BLaER1 (cell line): ENCODE measurements at regions not wholly inside any gene's neighbourhood (a gene's known extent, or its start where the extent isn't known, plus 50 kb on each side); places are given as distances from the start of the nearest gene placed in this dataset.

ENCODE experiments used
- H3K27ac ChIP-seq: shearing (Covaris generic); formaldehyde crosslinking; 2 replicates; pipeline ENCODE4 v1.8.1; 2022
- H3K27me3 ChIP-seq: shearing (Covaris generic); formaldehyde crosslinking; 2 replicates; pipeline ENCODE4 v1.8.1; 2022
- H3K36me3 ChIP-seq: shearing (Covaris generic); formaldehyde crosslinking; 2 replicates; pipeline ENCODE4 v1.8.1; 2022
- H3K4me1 ChIP-seq: shearing (Covaris generic); formaldehyde crosslinking; 2 replicates; pipeline ENCODE4 v1.8.1; 2022
- H3K4me2 ChIP-seq: shearing (Covaris generic); formaldehyde crosslinking; 2 replicates; pipeline ENCODE4 v1.8.1; 2022
- H3K4me3 ChIP-seq: shearing (Covaris generic); formaldehyde crosslinking; 2 replicates; pipeline ENCODE4 v1.8.1; 2022
- H3K9ac ChIP-seq: shearing (Covaris generic); formaldehyde crosslinking; 2 replicates; pipeline ENCODE4 v1.8.1; 2022
- H3K9me3 ChIP-seq: shearing (Covaris generic); formaldehyde crosslinking; 2 replicates; pipeline ENCODE4 v1.8.1; 2022
- H4K20me1 ChIP-seq: shearing (Covaris generic); formaldehyde crosslinking; 2 replicates; pipeline ENCODE4 v1.8.1; 2022
- Cebpa-rat ChIP-seq: shearing (Covaris generic); IDR thresholded peaks from 2 replicates; pipeline ENCODE4 v1.8.1; 2022

- Histone ChIP-seq H3K9ac (no peak overlapping the region), H3K9me3 (peaks cover 6% of the 10 kb centered on the region; the same call in 1 of the 2 replicates), H3K4me3 (no peak overlapping the region), H3K27me3 (no peaks in the 10 kb centered on the region), H4K20me1 (no peaks in the 10 kb centered on the region), H3K4me2 (no peak overlapping the region), H3K4me1 (no peaks in the 10 kb centered on the region), H3K36me3 (no peaks in the 10 kb centered on the region), H3K27ac (no peak overlapping the region)
- no peak for TF ChIP-seq Cebpa-rat
Measured at GRCh38 chr4:171759274-171759673, 53.9 kb upstream of the GALNTL6 start.

DNA sequence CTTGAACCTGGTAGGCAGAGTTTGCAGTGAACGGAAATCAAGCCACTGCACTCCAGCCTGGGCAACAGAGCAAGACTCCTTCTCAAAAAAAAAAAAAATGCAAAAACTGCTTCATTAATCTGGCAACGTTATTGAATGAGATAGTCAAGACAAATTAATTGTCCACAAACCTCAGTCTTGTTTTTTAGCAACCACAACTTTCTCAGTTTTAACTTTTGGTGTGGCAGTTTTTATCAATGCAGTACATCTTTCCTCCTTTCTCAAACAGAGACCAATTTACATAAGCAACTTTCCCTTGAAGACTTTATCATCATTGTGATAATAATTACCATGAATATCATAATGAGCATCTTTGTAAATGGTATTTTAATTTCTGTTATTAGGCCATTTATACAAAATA, 61.7 kb upstream of the GALNTL6 start:
- no peaks in the 10 kb centered on the region for H3K36me3 ChIP-seq
- H3K4me3 ChIP-seq = no peak overlapping the region
- no peak overlapping the region for H3K27ac ChIP-seq
- no peaks in the 10 kb centered on the region for H3K4me1 ChIP-seq
- no peaks in the 10 kb centered on the region for H4K20me1 ChIP-seq
- H3K27me3 ChIP-seq = no peaks in the 10 kb centered on the region
- H3K4me2 ChIP-seq = no peak overlapping the region
- H3K9me3 ChIP-seq = no peaks in the 10 kb centered on the region
- TF ChIP-seq Cebpa-rat = no peak
- H3K9ac ChIP-seq = no peak overlapping the region

DNA sequence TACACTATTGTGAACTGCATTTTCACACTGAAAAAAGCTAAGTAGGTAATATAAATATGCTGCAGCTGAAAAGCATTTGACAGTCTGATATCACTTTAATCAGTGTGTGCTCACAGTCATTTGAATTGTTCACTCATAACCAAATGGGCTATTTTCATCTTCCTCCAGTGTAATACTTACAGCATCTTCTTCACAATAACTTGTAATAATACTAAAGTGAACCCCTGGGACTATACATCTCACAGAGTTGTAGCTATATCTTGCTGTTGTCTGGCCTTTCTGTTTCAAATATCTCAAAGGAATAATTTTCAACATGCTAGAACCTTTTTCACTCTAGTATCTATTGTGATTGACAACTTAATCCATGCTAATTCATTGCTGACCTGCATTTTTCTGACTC, 66.8 kb upstream of the GALNTL6 start:
- Histone ChIP-seq H3K4me3 (no peak overlapping the region), H3K27ac (no peak overlapping the region), H3K36me3 (no peaks in the 10 kb centered on the region), H3K9ac (no peak overlapping the region), H3K27me3 (no peaks in the 10 kb centered on the region), H3K9me3 (no peaks in the 10 kb centered on the region), H3K4me2 (no peak overlapping the region), H4K20me1 (no peaks in the 10 kb centered on the region), H3K4me1 (no peaks in the 10 kb centered on the region)
- TF ChIP-seq Cebpa-rat = no peak

DNA sequence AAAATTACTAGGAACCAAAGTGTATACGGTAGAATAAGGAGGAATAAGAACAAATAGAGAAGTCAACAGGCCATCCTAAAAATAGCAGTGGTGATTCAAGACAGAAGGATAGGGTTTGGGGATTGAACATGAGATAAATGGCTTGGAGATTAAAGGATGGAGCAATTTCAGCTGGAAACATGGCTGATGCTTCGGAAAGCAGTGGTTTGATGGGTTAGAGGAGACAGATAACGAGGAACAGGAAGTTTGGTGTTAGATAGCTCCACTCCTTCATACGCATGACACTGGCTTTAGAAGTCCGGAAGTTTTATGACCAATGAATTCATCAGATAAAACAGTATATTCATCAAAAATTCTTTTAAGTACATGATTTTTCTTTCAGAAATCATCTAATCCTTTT, 70.8 kb upstream of the GALNTL6 start:
- H3K36me3 ChIP-seq = no peaks in the 10 kb centered on the region
- H3K4me2 ChIP-seq = no peak overlapping the region
- H3K4me1 ChIP-seq = no peaks in the 10 kb centered on the region
- no peak overlapping the region for H3K27ac ChIP-seq
- H3K27me3 ChIP-seq = no peaks in the 10 kb centered on the region
- TF ChIP-seq Cebpa-rat = no peak
- no peak overlapping the region for H3K9ac ChIP-seq
- no peak overlapping the region for H3K4me3 ChIP-seq
- H3K9me3 ChIP-seq = no peaks in the 10 kb centered on the region
- H4K20me1 ChIP-seq = no peaks in the 10 kb centered on the region

GRCh38 chr4:171727185-171727584, 86.0 kb upstream of the GALNTL6 start:
- no peaks in the 10 kb centered on the region for H3K36me3 ChIP-seq

GRCh38 chr4:171721937-171722336, 91.3 kb upstream of the GALNTL6 start:
- Histone ChIP-seq H3K27ac (no peak overlapping the region), H4K20me1 (no peaks in the 10 kb centered on the region), H3K27me3 (no peaks in the 10 kb centered on the region), H3K4me2 (no peak overlapping the region), H3K9me3 (peaks cover 20% of the 10 kb centered on the region), H3K9ac (no peak overlapping the region), H3K36me3 (no peaks in the 10 kb centered on the region), H3K4me1 (no peaks in the 10 kb centered on the region), H3K4me3 (no peak overlapping the region)
- no peak for TF ChIP-seq Cebpa-rat

More at GRCh38 chr4:171727185-171727584, 86.0 kb upstream of the GALNTL6 start:
- Histone ChIP-seq H3K4me2 (no peak overlapping the region), H3K4me1 (no peaks in the 10 kb centered on the region), H3K27me3 (no peaks in the 10 kb centered on the region), H3K9ac (no peak overlapping the region), H3K9me3 (peaks cover 29% of the 10 kb centered on the region), H3K27ac (no peak overlapping the region), H3K4me3 (no peak overlapping the region), H4K20me1 (no peaks in the 10 kb centered on the region)
- TF ChIP-seq Cebpa-rat = no peak

DNA sequence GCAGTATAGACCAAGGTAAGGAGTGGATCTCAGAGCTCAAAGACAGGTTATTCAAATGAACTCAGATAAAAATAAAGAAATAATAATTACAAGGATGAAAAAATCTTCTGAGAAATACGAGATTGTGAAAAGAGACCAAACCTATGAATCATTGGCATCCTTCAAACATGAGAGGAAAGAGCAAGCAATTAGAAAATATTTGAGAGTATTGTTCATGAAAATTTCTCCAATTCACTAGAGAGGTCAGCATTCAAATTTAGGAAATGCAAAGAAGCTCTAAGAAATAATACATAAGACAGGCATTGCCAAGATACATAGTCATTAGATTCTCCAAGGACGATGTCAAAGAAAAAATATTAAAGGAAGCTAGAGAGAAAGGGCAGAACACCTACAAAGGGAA, 93.5 kb upstream of the GALNTL6 start:
- Histone ChIP-seq H3K27me3 (no peaks in the 10 kb centered on the region), H3K27ac (no peak overlapping the region), H3K4me1 (no peaks in the 10 kb centered on the region), H3K4me3 (no peak overlapping the region), H3K9ac (no peak overlapping the region), H3K36me3 (0 out of 2 replicates have a peak, but pooled peaks cover 5% of the 10 kb centered on the region), H3K4me2 (no peak overlapping the region), H4K20me1 (no peaks in the 10 kb centered on the region), H3K9me3 (peaks cover 33% of the 10 kb centered on the region)
- TF ChIP-seq Cebpa-rat = no peak

GRCh38 chr4:171718665-171719064, 94.5 kb upstream of the GALNTL6 start:
- H3K9me3 ChIP-seq = peaks cover 35% of the 10 kb centered on the region
- H3K4me3 ChIP-seq = no peak overlapping the region
- no peak overlapping the region for H3K9ac ChIP-seq
- 0 out of 2 replicates have a peak, but pooled peaks cover 5% of the 10 kb centered on the region for H3K36me3 ChIP-seq
- TF ChIP-seq Cebpa-rat = no peak
- no peak overlapping the region for H3K4me2 ChIP-seq
- H3K27me3 ChIP-seq = no peaks in the 10 kb centered on the region
- H3K27ac ChIP-seq = no peak overlapping the region
- no peaks in the 10 kb centered on the region for H4K20me1 ChIP-seq
- H3K4me1 ChIP-seq = no peaks in the 10 kb centered on the region

DNA sequence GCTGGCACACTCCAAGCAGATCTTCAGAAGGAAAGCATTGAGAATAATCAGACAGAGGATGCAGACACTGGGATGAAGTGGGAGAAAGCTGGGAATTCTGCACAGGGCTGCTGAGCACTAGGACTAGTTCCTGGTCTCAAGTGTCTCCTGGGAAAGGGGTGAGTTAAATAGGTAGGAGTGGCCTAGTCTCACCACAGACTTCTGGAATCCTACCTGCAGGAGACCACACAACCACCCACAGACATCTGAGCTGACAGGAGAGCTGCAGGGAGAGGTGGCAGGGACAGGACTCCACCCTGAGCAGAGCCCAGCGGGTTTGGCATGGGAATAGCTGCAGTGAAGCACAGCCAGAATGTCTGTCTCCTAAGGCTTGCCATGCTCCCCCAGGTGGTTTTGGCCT, 95.1 kb upstream of the GALNTL6 start:
- no peak for TF ChIP-seq Cebpa-rat
- Histone ChIP-seq H3K36me3 (0 out of 2 replicates have a peak, but pooled peaks cover 5% of the 10 kb centered on the region), H3K4me2 (no peak overlapping the region), H3K9me3 (peaks cover 35% of the 10 kb centered on the region), H3K27me3 (no peaks in the 10 kb centered on the region), H3K4me3 (no peak overlapping the region), H3K27ac (no peak overlapping the region), H4K20me1 (no peaks in the 10 kb centered on the region), H3K9ac (no peak overlapping the region), H3K4me1 (no peaks in the 10 kb centered on the region)

DNA sequence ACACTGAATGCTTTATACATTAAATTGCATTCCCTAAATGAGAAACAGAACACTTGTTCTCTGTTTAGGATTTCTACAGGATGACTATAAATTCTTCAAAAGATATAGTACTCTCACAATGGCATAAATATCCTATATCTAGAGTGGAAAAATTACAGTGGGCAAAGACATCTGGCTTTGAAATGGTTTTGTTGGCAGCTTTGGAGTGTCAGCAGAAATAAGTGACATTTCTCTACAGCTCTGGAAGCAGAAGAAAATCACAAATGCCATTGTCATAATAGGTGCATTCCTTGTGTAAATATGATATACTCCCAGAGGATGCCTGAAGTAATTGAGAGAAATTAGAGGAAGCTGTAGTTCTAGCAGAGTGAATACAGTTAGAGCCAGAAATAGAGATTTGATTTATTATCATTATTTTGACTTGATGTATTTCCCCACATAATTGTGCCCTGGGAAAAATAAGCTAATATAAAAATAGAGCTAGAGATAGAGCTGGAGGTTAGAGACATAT, 95.9 kb upstream of the GALNTL6 start:
- no peaks in the 10 kb centered on the region for H4K20me1 ChIP-seq

GRCh38 chr4:171715973-171716372, 97.2 kb upstream of the GALNTL6 start:
- 0 out of 2 replicates have a peak, but pooled peaks cover 5% of the 10 kb centered on the region for H3K36me3 ChIP-seq
- no peaks in the 10 kb centered on the region for H3K27me3 ChIP-seq
- TF ChIP-seq Cebpa-rat = no peak
- no peak overlapping the region for H3K9ac ChIP-seq
- H3K4me2 ChIP-seq = no peak overlapping the region
- no peaks in the 10 kb centered on the region for H4K20me1 ChIP-seq
- no peaks in the 10 kb centered on the region for H3K4me1 ChIP-seq
- peaks cover 21% of the 10 kb centered on the region for H3K9me3 ChIP-seq
- no peak overlapping the region for H3K4me3 ChIP-seq
- no peak overlapping the region for H3K27ac ChIP-seq

More for the DNA sequence above, 95.9 kb upstream of the GALNTL6 start:
- Histone ChIP-seq H3K4me1 (no peaks in the 10 kb centered on the region), H3K4me3 (no peak overlapping the region), H3K9ac (no peak overlapping the region), H3K27ac (no peak overlapping the region), H3K27me3 (no peaks in the 10 kb centered on the region), H3K4me2 (no peak overlapping the region), H3K9me3 (peaks cover 32% of the 10 kb centered on the region), H3K36me3 (0 out of 2 replicates have a peak, but pooled peaks cover 5% of the 10 kb centered on the region)
- no peak for TF ChIP-seq Cebpa-rat
